ENCODE measurements at regions not wholly inside any gene's neighbourhood (a gene's known extent, or its start where the extent isn't known, plus 50 kb on each side); places are given as distances from the start of the nearest gene placed in this dataset.

DNA sequence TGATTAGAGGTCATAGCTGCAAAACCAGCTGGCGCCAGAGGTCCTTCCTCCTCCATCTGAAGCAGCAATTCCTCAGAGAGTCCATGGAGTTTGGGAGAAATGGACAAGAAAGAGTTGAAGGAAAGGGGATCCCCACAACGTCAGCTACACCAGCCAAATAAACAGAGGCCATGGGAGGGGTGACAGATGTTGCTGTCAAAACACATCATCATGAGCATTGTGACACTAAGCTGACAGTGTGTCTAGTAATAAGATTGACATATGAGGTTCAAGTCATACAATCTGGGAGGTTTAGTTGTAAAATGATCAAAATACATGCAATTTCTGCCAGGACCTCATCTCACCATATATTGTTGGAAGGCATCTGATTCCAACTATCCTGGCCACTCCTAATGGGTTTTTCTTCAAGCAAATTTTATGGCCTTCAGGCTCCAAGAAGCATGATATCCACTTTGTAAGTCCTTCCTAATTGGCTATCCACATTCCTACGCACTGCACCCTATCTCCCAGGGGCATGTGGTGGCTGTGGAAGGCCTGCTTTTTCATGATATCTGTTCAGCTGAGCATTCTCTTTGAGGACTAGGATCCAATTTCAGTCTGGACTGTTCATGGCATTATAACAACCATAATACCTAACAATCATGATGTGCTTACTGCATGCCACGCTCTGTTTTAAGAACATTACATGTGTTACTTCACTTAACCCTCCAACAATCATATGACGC is 335.0 kb upstream of the ID2 start:
- TF ChIP-seq, protein P1, sequence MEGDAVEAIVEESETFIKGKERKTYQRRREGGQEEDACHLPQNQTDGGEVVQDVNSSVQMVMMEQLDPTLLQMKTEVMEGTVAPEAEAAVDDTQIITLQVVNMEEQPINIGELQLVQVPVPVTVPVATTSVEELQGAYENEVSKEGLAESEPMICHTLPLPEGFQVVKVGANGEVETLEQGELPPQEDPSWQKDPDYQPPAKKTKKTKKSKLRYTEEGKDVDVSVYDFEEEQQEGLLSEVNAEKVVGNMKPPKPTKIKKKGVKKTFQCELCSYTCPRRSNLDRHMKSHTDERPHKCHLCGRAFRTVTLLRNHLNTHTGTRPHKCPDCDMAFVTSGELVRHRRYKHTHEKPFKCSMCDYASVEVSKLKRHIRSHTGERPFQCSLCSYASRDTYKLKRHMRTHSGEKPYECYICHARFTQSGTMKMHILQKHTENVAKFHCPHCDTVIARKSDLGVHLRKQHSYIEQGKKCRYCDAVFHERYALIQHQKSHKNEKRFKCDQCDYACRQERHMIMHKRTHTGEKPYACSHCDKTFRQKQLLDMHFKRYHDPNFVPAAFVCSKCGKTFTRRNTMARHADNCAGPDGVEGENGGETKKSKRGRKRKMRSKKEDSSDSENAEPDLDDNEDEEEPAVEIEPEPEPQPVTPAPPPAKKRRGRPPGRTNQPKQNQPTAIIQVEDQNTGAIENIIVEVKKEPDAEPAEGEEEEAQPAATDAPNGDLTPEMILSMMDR (IDR thresholded peaks at IDR 0.05), result no peak
- no peak for TF ChIP-seq JUNB (IDR thresholded peaks at IDR 0.05)
